Keratinocyte (primary cell): ENCODE measurements at regions not wholly inside any gene's neighbourhood (a gene's known extent, or its start where the extent isn't known, plus 50 kb on each side); places are given as distances from the start of the nearest gene placed in this dataset.

Source experiments
- DNase-seq: peaks from one replicate; pipeline ENCODE4 v3.0.0-alpha.2; 2011; ENCODE audit warnings: low read depth, missing footprints, low spot score
- FAIRE-seq: peaks from 2 replicates; lab custom pipeline; 2011; peaks lifted over from hg19 to GRCh38; lab: Jason Lieb, UNC
- H2AFZ ChIP-seq: 2 replicates; pipeline ENCODE4 v1.6.0; 2012; ENCODE audit warnings: low read length, control low read depth, inconsistent platforms; ENCODE audit not compliant: control insufficient read depth
- H3K27ac ChIP-seq: 2 replicates; pipeline ENCODE4 v1.5.1; 2011; ENCODE audit warnings: low read length; ENCODE audit not compliant: control insufficient read depth, insufficient read depth
- H3K27me3 ChIP-seq: 3 replicates; pipeline ENCODE4 v1.6.0; 2011; ENCODE audit warnings: low read length; ENCODE audit not compliant: control insufficient read depth, insufficient read depth; ENCODE audit errors: extremely low read depth
- H3K36me3 ChIP-seq, 2 experiments: 2 replicates in 1 of 2; 3 replicates in 1 of 2; pipeline ENCODE4 v1.5.1; 2011; ENCODE audit warnings: low read length in 2 of 2, mild to moderate bottlenecking in 1 of 2; ENCODE audit not compliant: control insufficient read depth in 2 of 2, insufficient read depth in 2 of 2; ENCODE audit errors: extremely low read depth in 1 of 2
- H3K4me1 ChIP-seq: 3 replicates; pipeline ENCODE4 v1.5.1; 2011; ENCODE audit warnings: low read length; ENCODE audit not compliant: control insufficient read depth, insufficient read depth; ENCODE audit errors: extremely low read depth
- H3K4me2 ChIP-seq: 3 replicates; pipeline ENCODE4 v1.6.0; 2011; ENCODE audit warnings: low read depth, low read length; ENCODE audit not compliant: control insufficient read depth, insufficient read depth; ENCODE audit errors: extremely low read depth
- H3K4me3 ChIP-seq, 3 experiments: fragments of 200-600 bp in 1 of 3; sonication (generic) in 1 of 3; 2 replicates in 2 of 3; 3 replicates in 1 of 3; pipeline ENCODE4 v1.5.1; 2011 to 2016; ENCODE audit warnings: low read length in 3 of 3, mild to moderate bottlenecking in 3 of 3, control low read depth in 2 of 3, inconsistent platforms in 1 of 3, low read depth in 1 of 3, mixed read lengths in 1 of 3, mixed run types in 1 of 3, moderate library complexity in 1 of 3; ENCODE audit not compliant: control insufficient read depth in 2 of 3, insufficient read depth in 2 of 3; ENCODE audit errors: extremely low read depth in 1 of 3
- H3K79me2 ChIP-seq: 2 replicates; pipeline ENCODE4 v1.6.0; 2012; ENCODE audit warnings: low read length; ENCODE audit not compliant: control insufficient read depth, insufficient read depth
- H3K9ac ChIP-seq: 3 replicates; pipeline ENCODE4 v1.6.0; 2011; ENCODE audit warnings: low read length; ENCODE audit not compliant: control insufficient read depth, insufficient read depth; ENCODE audit errors: extremely low read depth
- H3K9me1 ChIP-seq: 3 replicates; pipeline ENCODE4 v1.6.0; 2011; ENCODE audit warnings: low read length; ENCODE audit not compliant: control insufficient read depth, insufficient read depth; ENCODE audit errors: extremely low read depth
- H3K9me3 ChIP-seq: 2 replicates; pipeline ENCODE4 v1.5.1; 2012; ENCODE audit warnings: low read depth, low read length; ENCODE audit not compliant: control insufficient read depth
- H4K20me1 ChIP-seq: 3 replicates; pipeline ENCODE4 v1.6.0; 2011; ENCODE audit warnings: low read length; ENCODE audit not compliant: control insufficient read depth, insufficient read depth; ENCODE audit errors: extremely low read depth
- CTCF ChIP-seq, 3 experiments: IDR thresholded peaks in 1 of 3; conservative IDR thresholded peaks in 1 of 3; optimal IDR thresholded peaks in 1 of 3; 2 replicates in 2 of 3; 3 replicates in 1 of 3; pipeline versions ENCODE3 to v1.5.1; 2011; ENCODE audit warnings: low read length in 3 of 3, mild to moderate bottlenecking in 3 of 3, moderate library complexity in 2 of 3, control low read depth in 1 of 3, inconsistent platforms in 1 of 3; ENCODE audit not compliant: insufficient read depth in 2 of 3; ENCODE audit errors: extremely low read depth in 1 of 3
- EZH2 ChIP-seq: IDR thresholded peaks from one replicate; pipeline ENCODE4 v1.6.1; 2012; ENCODE audit warnings: inconsistent platforms, mild to moderate bottlenecking, low read length, moderate library complexity
- dilution Hi-C: fragments of 300-500 bp; cut with MboI; formaldehyde crosslinking; loops from one replicate; pipeline ENCODE4 v1.7.0; 2020; ENCODE audit warnings: low sequenced_read_pairs; ENCODE audit not compliant: extremely low pct_ligation_motif_present

- TF ChIP-seq EZH2 (no peak), CTCF (optimal IDR thresholded peaks at IDR 0.05 in 1 of 3, IDR thresholded peaks at IDR 0.05 in 1 of 3, conservative IDR thresholded peaks at IDR 0.05 in 1 of 3; ENCODE audit: extremely low read depth in 1 of 3, insufficient read depth in 2 of 3, low read length in 3 of 3) (no peak)
- dilution Hi-C loops: no loop called here
- FAIRE-seq: no peak
Observed at GRCh38 chr13:34335014-34336007, 517.4 kb downstream of the RFC3 start.

GRCh38 chr13:34338102-34338501 is 520.2 kb downstream of the RFC3 start:
- no peak overlapping the region for H3K4me3 ChIP-seq
- no peak overlapping the region for H2AFZ ChIP-seq
- H3K4me2 ChIP-seq: no peak overlapping the region
- no peak overlapping the region for H3K9ac ChIP-seq
- no peaks in the 10 kb centered on the region for H3K36me3 ChIP-seq
- no peaks in the 10 kb centered on the region for H4K20me1 ChIP-seq
- dilution Hi-C loops: no loop called here
- H3K27ac ChIP-seq: no peak overlapping the region
- no peaks in the 10 kb centered on the region for H3K27me3 ChIP-seq
- DNase-seq: no peak
- TF ChIP-seq EZH2 (no peak), CTCF (optimal IDR thresholded peaks at IDR 0.05 in 1 of 3, IDR thresholded peaks at IDR 0.05 in 1 of 3, conservative IDR thresholded peaks at IDR 0.05 in 1 of 3; ENCODE audit: extremely low read depth in 1 of 3, insufficient read depth in 2 of 3, low read length in 3 of 3) (no peak)
- peaks cover 9% of the 10 kb centered on the region for H3K4me1 ChIP-seq
- FAIRE-seq: no peak
- H3K9me3 ChIP-seq: no peaks in the 10 kb centered on the region
- no peaks in the 10 kb centered on the region for H3K9me1 ChIP-seq
- H3K79me2 ChIP-seq: no peaks in the 10 kb centered on the region

More at GRCh38 chr13:34335014-34336007, 517.4 kb downstream of the RFC3 start:
- Histone ChIP-seq H4K20me1 (no peaks in the 10 kb centered on the region), H3K27me3 (no peaks in the 10 kb centered on the region), H3K9me1 (no peaks in the 10 kb centered on the region), H3K4me2 (no peak overlapping the region), H3K9me3 (no peaks in the 10 kb centered on the region), H3K27ac (no peak overlapping the region), H3K4me1 (peaks cover 4% of the 10 kb centered on the region), H3K9ac (no peak overlapping the region), H2AFZ (no peak overlapping the region), H3K4me3 (no peak overlapping the region), H3K36me3 (no peaks in the 10 kb centered on the region), H3K79me2 (no peaks in the 10 kb centered on the region)
- no peak for DNase-seq
